Esophagus squamous epithelium (tissue), 5 donors: ENCODE measurements at regions not wholly inside any gene's neighbourhood (a gene's known extent, or its start where the extent isn't known, plus 50 kb on each side); places are given as distances from the start of the nearest gene placed in this dataset.

Source experiments
- DNase-seq: peaks from one replicate; lab custom pipeline; 2025; lab: John Stamatoyannopoulos, UW
- H3K27ac ChIP-seq, 4 donors: fragments of 200-600 bp; sonication (generic); one replicate each; pipeline ENCODE4 v1.5.1; 2016 to 2019; ENCODE audit warnings: mild to moderate bottlenecking in 1 of 4
- H3K27me3 ChIP-seq, 4 donors: fragments of 200-600 bp; sonication (generic); 1 replicate in 3 of 4; 2 replicates in 1 of 4; pipeline versions ENCODE4 v1.5.1 to v1.6.0; 2017 to 2021; ENCODE audit warnings: antibody characterized with exemption in 1 of 4
- H3K36me3 ChIP-seq, 3 donors: fragments of 200-600 bp; sonication (generic); one replicate each; pipeline ENCODE4 v1.5.1; 2016 to 2019
- H3K4me1 ChIP-seq, 3 donors: fragments of 200-600 bp; sonication (generic); one replicate each; pipeline ENCODE4 v1.5.1; 2017 to 2019
- H3K4me3 ChIP-seq, 4 donors: fragments of 200-600 bp; sonication (generic); 1 replicate in 3 of 4; 2 replicates in 1 of 4; pipeline ENCODE4 v1.5.1; 2016 to 2019; ENCODE audit warnings: mild to moderate bottlenecking in 2 of 4, moderate library complexity in 1 of 4
- H3K9me3 ChIP-seq, 3 donors: fragments of 200-600 bp; sonication (generic); one replicate each; pipeline ENCODE4 v1.5.1; 2016 to 2019
- POLR2A ChIP-seq, 4 donors: fragments of 450-650 bp; IDR thresholded peaks; one replicate each; pipeline ENCODE4 v1.6.1; 2017; ENCODE audit warnings: antibody characterized with exemption in 4 of 4, mild to moderate bottlenecking in 4 of 4, moderate library complexity in 3 of 4
- WGBS, 2 donors: methylation state at CpG; one replicate each; pipeline ENCODE4 v1.1.5; 2018; 5-methylcytosine and 5-hydroxymethylcytosine counted together
- intact Hi-C: fragments of 100-400 bp; cut with DNase I; formaldehyde crosslinking; loops from one replicate; pipeline ENCODE4 v1.15.0; 2022
- TF ChIP-seq, protein P1 (sequence below), 6 experiments: fragments of 450-650 bp in 4 of 6; fragments of 200-600 bp in 2 of 6; sonication (generic) in 2 of 6; IDR thresholded peaks; one replicate each; pipeline ENCODE4 v1.5.1; 2016 to 2019; ENCODE audit warnings: antibody characterized with exemption in 6 of 6, mild to moderate bottlenecking in 4 of 6, moderate library complexity in 4 of 6
- donor health status: DM: yes; HTN: yes; CAD: no.

- Histone ChIP-seq H3K4me1 (peaks cover 0 to 29% (median 14%) of the 10 kb centered on the region in 3 donors), H3K27ac (no peak overlapping the region), H3K27me3 (peaks cover 0 to 25% (median 0%) of the 10 kb centered on the region in 4 donors), H3K36me3 (no peaks in the 10 kb centered on the region), H3K9me3 (no peaks in the 10 kb centered on the region), H3K4me3 (no peak overlapping the region)
- intact Hi-C loops = no loop called here
- TF ChIP-seq, protein P1, sequence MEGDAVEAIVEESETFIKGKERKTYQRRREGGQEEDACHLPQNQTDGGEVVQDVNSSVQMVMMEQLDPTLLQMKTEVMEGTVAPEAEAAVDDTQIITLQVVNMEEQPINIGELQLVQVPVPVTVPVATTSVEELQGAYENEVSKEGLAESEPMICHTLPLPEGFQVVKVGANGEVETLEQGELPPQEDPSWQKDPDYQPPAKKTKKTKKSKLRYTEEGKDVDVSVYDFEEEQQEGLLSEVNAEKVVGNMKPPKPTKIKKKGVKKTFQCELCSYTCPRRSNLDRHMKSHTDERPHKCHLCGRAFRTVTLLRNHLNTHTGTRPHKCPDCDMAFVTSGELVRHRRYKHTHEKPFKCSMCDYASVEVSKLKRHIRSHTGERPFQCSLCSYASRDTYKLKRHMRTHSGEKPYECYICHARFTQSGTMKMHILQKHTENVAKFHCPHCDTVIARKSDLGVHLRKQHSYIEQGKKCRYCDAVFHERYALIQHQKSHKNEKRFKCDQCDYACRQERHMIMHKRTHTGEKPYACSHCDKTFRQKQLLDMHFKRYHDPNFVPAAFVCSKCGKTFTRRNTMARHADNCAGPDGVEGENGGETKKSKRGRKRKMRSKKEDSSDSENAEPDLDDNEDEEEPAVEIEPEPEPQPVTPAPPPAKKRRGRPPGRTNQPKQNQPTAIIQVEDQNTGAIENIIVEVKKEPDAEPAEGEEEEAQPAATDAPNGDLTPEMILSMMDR (IDR thresholded peaks at IDR 0.05) = no peak
- no peak for TF ChIP-seq POLR2A (IDR thresholded peaks at IDR 0.05)
- no peak for DNase-seq
- WGBS, 2 donors = 68 to 71% methylated on average over 1 of the region's 1 CpG
These were observed 95.8 kb downstream of the DACT2 start for GRCh38 chr6:168223755-168224154.

DNA sequence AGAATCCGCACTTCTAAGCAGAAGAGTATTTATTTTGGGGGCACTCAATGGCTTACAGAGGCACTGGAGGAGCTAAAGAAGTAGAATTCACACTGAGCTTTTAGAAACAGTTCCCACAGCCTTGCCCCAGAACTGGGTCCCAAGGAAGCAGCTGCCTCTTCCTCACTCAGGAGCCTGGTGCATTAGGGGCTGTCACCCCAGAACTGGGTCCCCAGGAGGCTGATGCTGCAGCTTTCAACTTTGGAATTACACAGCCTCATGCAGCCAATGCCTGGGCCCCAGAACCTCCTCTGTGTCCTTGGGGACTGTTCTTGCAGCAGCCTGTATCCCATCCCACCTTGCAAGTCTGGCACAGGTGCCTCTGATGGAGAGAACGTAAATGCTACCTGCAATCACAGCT lies 96.4 kb downstream of the DACT2 start:
- 87 to 100% methylated on average over 1 of the region's 2 CpGs for WGBS, 2 donors
- TF ChIP-seq, protein P1 (IDR thresholded peaks at IDR 0.05) = no peak
- no peak for TF ChIP-seq POLR2A (IDR thresholded peaks at IDR 0.05)

DNA sequence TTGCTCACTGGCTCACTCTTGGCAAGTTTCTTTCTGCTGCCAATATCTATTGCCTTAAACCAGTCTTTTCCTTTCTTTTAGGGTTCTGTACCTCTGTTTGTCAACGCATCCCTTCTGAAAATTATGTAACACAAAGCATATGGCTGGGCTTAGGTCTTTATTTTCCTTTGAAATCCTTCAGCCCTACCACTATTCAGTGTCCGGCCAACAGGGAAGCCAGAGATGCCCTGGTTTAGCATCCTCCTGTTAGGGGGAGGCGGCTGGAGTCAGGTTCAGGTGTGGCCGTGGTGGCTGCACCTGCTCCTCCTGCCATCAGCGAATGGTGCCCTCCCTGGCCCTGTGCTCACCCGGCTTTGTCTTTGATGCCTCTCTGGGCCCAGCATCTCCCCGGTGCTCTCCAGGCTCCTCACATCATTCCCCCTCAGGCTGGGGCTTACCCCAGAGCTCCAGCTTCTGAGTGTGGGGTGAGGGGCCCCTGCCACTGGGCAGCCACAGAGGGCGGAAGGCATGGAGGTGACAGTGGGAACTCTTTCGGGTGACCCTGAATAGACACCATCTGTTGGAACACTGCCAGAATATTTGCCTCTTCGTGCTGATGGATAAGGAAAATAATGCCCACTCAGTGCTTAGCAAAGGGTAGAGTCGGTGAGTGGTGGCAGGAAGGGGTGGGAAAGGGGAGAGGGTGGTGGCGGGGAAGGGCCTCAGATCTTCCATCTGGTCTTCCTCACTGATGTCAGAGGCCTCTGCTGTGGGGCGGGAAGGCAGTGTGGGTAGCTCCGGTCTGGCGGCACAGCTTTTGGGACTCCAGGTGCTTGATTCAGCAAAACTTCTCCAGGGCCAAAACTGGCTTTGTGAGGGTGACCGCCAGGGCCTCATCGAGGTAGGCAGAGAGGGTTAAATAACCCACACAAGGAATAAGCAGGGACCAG lies 97.2 kb downstream of the DACT2 start:
- WGBS, 2 donors = 76 to 84% methylated on average over 12 to 14 of the region's 17 CpGs

More for the DNA sequence above, 96.4 kb downstream of the DACT2 start:
- no peaks in the 10 kb centered on the region for H3K36me3 ChIP-seq
- no peak overlapping the region for H3K4me3 ChIP-seq
- H3K4me1 ChIP-seq = peaks cover 0 to 35% (median 14%) of the 10 kb centered on the region in 3 donors
- intact Hi-C loops = no loop called here
- no peak for DNase-seq
- no peaks in the 10 kb centered on the region for H3K9me3 ChIP-seq
- peaks cover 0 to 19% (median 0%) of the 10 kb centered on the region in 4 donors for H3K27me3 ChIP-seq
- no peak overlapping the region for H3K27ac ChIP-seq

DNA sequence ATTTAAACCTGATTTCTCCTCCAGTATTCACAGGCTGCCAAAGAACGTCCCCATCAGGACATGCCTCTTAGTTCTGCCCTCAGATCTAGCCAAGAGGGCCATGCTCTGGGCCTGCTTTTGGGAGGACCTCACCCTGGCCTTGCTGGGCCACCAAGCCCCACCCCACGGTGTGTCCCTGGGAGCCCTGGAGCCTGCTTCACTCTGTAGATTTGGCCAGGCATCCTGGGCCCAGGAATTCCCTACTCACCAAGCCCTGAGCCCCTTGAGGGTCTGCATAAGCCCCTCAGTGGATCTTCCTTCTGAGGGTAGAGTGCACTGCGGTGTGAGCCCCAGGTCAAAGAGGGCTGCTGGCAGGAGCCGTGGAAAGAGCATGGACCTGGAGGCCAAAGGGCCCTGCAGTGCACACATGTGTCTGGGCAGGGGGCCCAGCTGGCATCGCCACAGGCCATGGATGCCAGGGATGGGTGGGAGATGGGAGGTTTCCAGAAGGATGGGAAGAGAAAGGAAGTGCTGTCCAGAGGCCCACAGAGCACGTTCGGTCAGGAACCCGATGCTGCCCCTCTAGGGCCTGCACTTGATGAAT lies 98.0 kb downstream of the DACT2 start:
- no peak for DNase-seq
- Histone ChIP-seq H3K4me3 (no peak overlapping the region), H3K9me3 (no peaks in the 10 kb centered on the region), H3K36me3 (no peaks in the 10 kb centered on the region), H3K4me1 (peaks cover 0 to 31% (median 7%) of the 10 kb centered on the region in 3 donors), H3K27me3 (peaks cover 0 to 24% (median 0%) of the 10 kb centered on the region in 4 donors), H3K27ac (no peak overlapping the region)
- 67 to 84% methylated on average over 5 to 6 of the region's 8 CpGs for WGBS, 2 donors
- intact Hi-C loops = no loop called here
- TF ChIP-seq, protein P1 (IDR thresholded peaks at IDR 0.05) = no peak
- TF ChIP-seq POLR2A (IDR thresholded peaks at IDR 0.05) = no peak

More for the DNA sequence above, 97.2 kb downstream of the DACT2 start:
- no peak for TF ChIP-seq POLR2A (IDR thresholded peaks at IDR 0.05)
- TF ChIP-seq, protein P1 (IDR thresholded peaks at IDR 0.05) = no peak
- no peaks in the 10 kb centered on the region for H3K9me3 ChIP-seq
- H3K4me1 ChIP-seq = peaks cover 0 to 38% (median 14%) of the 10 kb centered on the region in 3 donors
- no peak for DNase-seq
- no peak overlapping the region for H3K27ac ChIP-seq
- intact Hi-C loops = no loop called here
- H3K36me3 ChIP-seq = no peaks in the 10 kb centered on the region
- H3K27me3 ChIP-seq = peaks cover 0 to 22% (median 0%) of the 10 kb centered on the region in 4 donors
- no peak overlapping the region for H3K4me3 ChIP-seq

GRCh38 chr6:168221000-168221399 lies 98.6 kb downstream of the DACT2 start:
- H3K36me3 ChIP-seq = no peaks in the 10 kb centered on the region
- H3K27me3 ChIP-seq = peaks cover 0 to 20% (median 0%) of the 10 kb centered on the region in 4 donors
- WGBS, 2 donors = 38 to 59% methylated on average over 5 of the region's 5 CpGs
- no peak for DNase-seq
- TF ChIP-seq, protein P1 (IDR thresholded peaks at IDR 0.05) = no peak
- no peak for TF ChIP-seq POLR2A (IDR thresholded peaks at IDR 0.05)
- no peaks in the 10 kb centered on the region for H3K9me3 ChIP-seq
- H3K4me3 ChIP-seq = no peak overlapping the region
- intact Hi-C loops = no loop called here
- peaks cover 0 to 26% (median 1%) of the 10 kb centered on the region in 3 donors for H3K4me1 ChIP-seq
- H3K27ac ChIP-seq = no peak overlapping the region
